ENCODE measurements at regions not wholly inside any gene's neighbourhood (a gene's known extent, or its start where the extent isn't known, plus 50 kb on each side); places are given as distances from the start of the nearest gene placed in this dataset.
"Not testable (repeated sequence)": the region's sequence is repeated elsewhere in the genome, so short reads cannot be mapped to it uniquely, and the experiment has no call there.

- FAIRE-seq: no peak
- DNase-seq (ENCODE audit: insufficient read length, low spot score): no peak
Measured at GRCh38 chr6:20338156-20338555, 63.5 kb upstream of the E2F3 start.

- DNase-seq (ENCODE audit: insufficient read length, low spot score) (no peak), FAIRE-seq (no peak)
Measured at GRCh38 chr6:20340068-20340848, 61.4 kb upstream of the E2F3 start.

DNA sequence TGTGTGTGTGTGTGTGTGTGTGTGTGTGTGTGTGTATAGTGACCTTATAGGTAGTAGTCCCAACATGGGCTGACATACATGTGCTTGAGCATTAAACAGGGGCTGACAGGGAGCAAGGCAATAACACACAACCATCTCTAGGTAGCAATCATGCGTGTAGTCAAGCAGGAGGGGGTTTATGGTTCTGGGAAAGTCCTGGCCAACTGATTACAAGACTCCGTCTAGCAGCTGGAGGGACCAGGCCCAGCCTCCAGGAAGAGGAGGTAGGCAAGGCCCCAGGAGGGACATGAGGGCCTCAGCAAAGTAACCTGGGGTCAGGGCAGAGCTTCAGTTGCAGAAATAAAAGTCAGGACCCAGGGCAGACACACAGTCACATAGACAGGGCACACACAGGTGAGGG, 60.6 kb upstream of the E2F3 start:
- no peak for DNase-seq (ENCODE audit: insufficient read length, low spot score)

DNA sequence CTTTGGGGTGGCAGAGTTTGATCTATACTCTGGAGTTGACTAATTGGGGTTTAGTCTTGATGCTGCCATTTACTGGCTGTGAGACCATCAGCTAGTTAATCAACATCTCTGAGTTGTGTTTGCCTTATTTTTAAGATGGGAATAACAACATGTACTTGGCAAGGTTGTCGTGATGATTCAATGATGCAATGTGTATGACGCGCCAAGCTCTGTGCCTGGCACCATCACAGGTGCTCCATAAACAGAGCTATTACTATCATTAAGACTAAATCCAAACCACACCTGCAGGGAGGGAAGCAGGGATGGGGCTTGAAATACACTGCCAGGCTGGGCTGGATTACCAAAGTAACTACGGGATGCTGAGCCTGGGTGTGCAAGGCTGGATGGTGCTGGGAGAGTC, 60.1 kb upstream of the E2F3 start:
- FAIRE-seq: no peak
- no peak for DNase-seq (ENCODE audit: insufficient read length, low spot score)

More for the DNA sequence above, 60.6 kb upstream of the E2F3 start:
- no peak for FAIRE-seq

DNA sequence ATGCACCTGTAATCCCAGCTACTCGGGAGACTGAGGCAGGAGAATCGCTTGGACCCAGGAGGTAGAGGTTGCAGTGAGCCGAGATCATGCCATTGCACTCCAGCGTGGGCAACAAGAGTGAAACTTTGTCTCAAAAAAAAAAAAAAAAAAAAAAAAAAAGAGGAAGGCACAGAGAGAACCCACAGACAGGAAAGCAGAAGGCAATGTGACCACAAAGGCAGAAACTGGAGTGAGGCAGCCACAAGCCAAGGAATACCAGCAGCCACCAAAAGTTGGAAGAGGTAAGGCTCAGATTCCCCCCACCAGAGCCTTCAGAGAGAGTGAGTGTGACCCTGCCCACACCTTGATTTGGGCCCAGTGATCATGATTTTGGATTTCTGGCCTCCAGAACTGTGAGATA, 54.7 kb upstream of the E2F3 start:
- not testable (repeated sequence) for DNase-seq (ENCODE audit: insufficient read length, low spot score); FAIRE-seq

GRCh38 chr6:20348041-20348440, 53.6 kb upstream of the E2F3 start:
- DNase-seq (ENCODE audit: insufficient read length, low spot score): no peak
- no peak for FAIRE-seq

- FAIRE-seq (no peak), DNase-seq (ENCODE audit: insufficient read length, low spot score) (no peak)
Measured at GRCh38 chr6:20349225-20349624, 52.5 kb upstream of the E2F3 start.

GRCh38 chr6:20350215-20350614, 51.5 kb upstream of the E2F3 start:
- DNase-seq (ENCODE audit: insufficient read length, low spot score) (no peak), FAIRE-seq (no peak)

- FAIRE-seq (no peak), DNase-seq (ENCODE audit: insufficient read length, low spot score) (no peak)
Measured at GRCh38 chr6:20351534-20351933, 50.1 kb upstream of the E2F3 start.

Data from HTR-8/SVneo (cell line).